Bronchial epithelial cell (primary cell): ENCODE measurements at regions not wholly inside any gene's neighbourhood (a gene's known extent, or its start where the extent isn't known, plus 50 kb on each side); places are given as distances from the start of the nearest gene placed in this dataset.

Experiments
- DNase-seq: peaks from one replicate; pipeline ENCODE4 v3.0.0-alpha.2; 2010; ENCODE audit warnings: low read depth
- FAIRE-seq: peaks from 2 replicates; lab custom pipeline; 2011; peaks lifted over from hg19 to GRCh38; lab: Jason Lieb, UNC
- H3K27me3 ChIP-seq: 2 replicates; pipeline ENCODE4 v1.5.1; 2011; ENCODE audit warnings: low read length; ENCODE audit not compliant: control insufficient read depth, insufficient read depth
- H3K36me3 ChIP-seq: 2 replicates; pipeline ENCODE4 v1.5.1; 2011; ENCODE audit warnings: low read length; ENCODE audit not compliant: control insufficient read depth, insufficient read depth
- H3K4me3 ChIP-seq: 2 replicates; pipeline ENCODE4 v1.5.1; 2011; ENCODE audit warnings: mild to moderate bottlenecking, low read depth, low read length, control low read depth
- CTCF ChIP-seq: IDR thresholded peaks from 2 replicates; pipeline ENCODE4 v1.5.1; 2011; ENCODE audit warnings: mild to moderate bottlenecking, moderate library complexity, low read length, control low read depth, inconsistent platforms; ENCODE audit not compliant: insufficient read depth, severe bottlenecking

- TF ChIP-seq CTCF = no peak
- H3K4me3 ChIP-seq = no peak overlapping the region
- no peak for DNase-seq
- FAIRE-seq = no peak
- H3K27me3 ChIP-seq = no peaks in the 10 kb centered on the region
- no peaks in the 10 kb centered on the region for H3K36me3 ChIP-seq
Observed at GRCh38 chr4:164482092-164482404, 271.9 kb upstream of the SMIM31 start.

GRCh38 chr4:164482758-164483157, 271.2 kb upstream of the SMIM31 start:
- no peak for DNase-seq
- H3K27me3 ChIP-seq = no peaks in the 10 kb centered on the region
- no peak for FAIRE-seq
- H3K36me3 ChIP-seq = no peaks in the 10 kb centered on the region
- H3K4me3 ChIP-seq = no peak overlapping the region
- TF ChIP-seq CTCF = no peak

- FAIRE-seq (no peak), DNase-seq (no peak)
- Histone ChIP-seq H3K36me3 (no peaks in the 10 kb centered on the region), H3K4me3 (no peak overlapping the region), H3K27me3 (no peaks in the 10 kb centered on the region)
- TF ChIP-seq CTCF = no peak
Observed at GRCh38 chr4:164483711-164484110, 270.2 kb upstream of the SMIM31 start.

GRCh38 chr4:164484551-164484950, 269.4 kb upstream of the SMIM31 start:
- H3K4me3 ChIP-seq = no peak overlapping the region
- no peaks in the 10 kb centered on the region for H3K36me3 ChIP-seq
- no peak for DNase-seq
- no peak for FAIRE-seq
- no peaks in the 10 kb centered on the region for H3K27me3 ChIP-seq
- TF ChIP-seq CTCF = no peak

GRCh38 chr4:164485136-164485535, 268.8 kb upstream of the SMIM31 start:
- H3K27me3 ChIP-seq = no peaks in the 10 kb centered on the region
- FAIRE-seq (no peak), DNase-seq (no peak)
- H3K4me3 ChIP-seq = no peak overlapping the region
- H3K36me3 ChIP-seq = no peaks in the 10 kb centered on the region
- TF ChIP-seq CTCF = no peak

- FAIRE-seq (no peak), DNase-seq (peak; percentile 93)
- H3K27me3 ChIP-seq = no peaks in the 10 kb centered on the region
- no peak overlapping the region for H3K4me3 ChIP-seq
- no peak for TF ChIP-seq CTCF
- no peaks in the 10 kb centered on the region for H3K36me3 ChIP-seq
Observed at GRCh38 chr4:164488114-164488513, 265.8 kb upstream of the SMIM31 start.
